H1 (cell line): ENCODE measurements at regions not wholly inside any gene's neighbourhood (a gene's known extent, or its start where the extent isn't known, plus 50 kb on each side); places are given as distances from the start of the nearest gene placed in this dataset.

Experiments used
- EZH2 ChIP-seq: fragments of 200-600 bp; sonication (generic); IDR thresholded peaks from 2 replicates; pipeline ENCODE4 v1.7.1; 2012; ENCODE audit warnings: low read depth, mild to moderate bottlenecking, moderate library complexity, low read length, inconsistent platforms; ENCODE audit not compliant: severe bottlenecking
- KDM5A ChIP-seq: fragments of 200-600 bp; IDR thresholded peaks from 2 replicates; pipeline ENCODE4 v1.7.1; 2012; ENCODE audit warnings: mild to moderate bottlenecking, low read length, inconsistent platforms, mixed read lengths
- POLR2A ChIP-seq, 2 experiments: IDR thresholded peaks; 1 replicate in 1 of 2; 2 replicates in 1 of 2; pipeline ENCODE4 v1.6.1; 2011; ENCODE audit warnings: low read depth in 2 of 2, low read length in 2 of 2, mild to moderate bottlenecking in 2 of 2; ENCODE audit errors: control extremely low read depth in 1 of 2
- SIN3A ChIP-seq, 2 experiments: IDR thresholded peaks in 1 of 2; conservative IDR thresholded peaks in 1 of 2; 2 replicates each; pipeline ENCODE4 v1.6.1; 2011 to 2012; ENCODE audit warnings: low read length in 2 of 2, improper control_type of control experiment in 1 of 2, low read depth in 1 of 2, mild to moderate bottlenecking in 1 of 2
- SP1 ChIP-seq: IDR thresholded peaks from 2 replicates; pipeline ENCODE4 v1.6.1; 2011; ENCODE audit warnings: low read depth, low read length
- SUZ12 ChIP-seq: fragments of 200-600 bp; sonication (generic); IDR thresholded peaks from 2 replicates; pipeline ENCODE4 v1.6.1; 2012; ENCODE audit warnings: mild to moderate bottlenecking, inconsistent platforms, low read length, moderate library complexity, mixed read lengths
- TF ChIP-seq, protein P1 (sequence below), 3 experiments: IDR thresholded peaks; 1 replicate in 2 of 3; 2 replicates in 1 of 3; pipeline versions ENCODE4 v1.5.1 to v1.6.1; 2011; ENCODE audit warnings: low read length in 3 of 3, mild to moderate bottlenecking in 3 of 3, inconsistent platforms in 2 of 3, low read depth in 1 of 3, moderate library complexity in 1 of 3; ENCODE audit not compliant: insufficient read depth in 1 of 3; ENCODE audit errors: control extremely low read depth in 1 of 3
- TF ChIP-seq, protein P2 (sequence below): IDR thresholded peaks from 2 replicates; pipeline ENCODE4 v1.6.1; 2011; ENCODE audit warnings: low read length, improper control_type of control experiment

DNA sequence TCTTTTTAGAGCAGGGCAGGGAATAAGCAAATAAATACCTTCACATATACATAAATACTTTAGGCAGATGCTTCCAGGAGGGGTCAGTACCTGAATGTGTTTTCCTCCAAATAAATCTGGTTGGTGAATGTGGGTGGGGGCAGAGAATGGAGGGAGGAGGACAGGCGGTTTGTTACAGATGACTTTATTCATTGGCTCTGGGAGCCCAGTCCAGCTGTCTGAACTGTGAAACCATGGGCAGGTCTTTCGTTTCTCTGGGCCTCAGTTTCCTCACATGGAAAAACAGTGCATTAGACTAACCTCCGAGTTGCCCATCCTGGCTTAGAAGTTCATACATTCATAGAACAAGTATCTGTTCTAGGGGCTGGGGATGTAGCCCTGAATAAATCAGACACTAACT, 124.6 kb downstream of the IER5 start:
- TF ChIP-seq SIN3A (conservative IDR thresholded peaks at IDR 0.05 in 1 of 2, IDR thresholded peaks at IDR 0.05 in 1 of 2; ENCODE audit: low read depth in 1 of 2, low read length in 2 of 2) (no peak), SP1 (no peak), SUZ12 (no peak), EZH2 (no peak), POLR2A (IDR thresholded peaks at IDR 0.05; ENCODE audit: control extremely low read depth in 1 of 2, low read depth in 2 of 2, low read length in 2 of 2) (no peak), KDM5A (no peak)
- TF ChIP-seq, protein P1, sequence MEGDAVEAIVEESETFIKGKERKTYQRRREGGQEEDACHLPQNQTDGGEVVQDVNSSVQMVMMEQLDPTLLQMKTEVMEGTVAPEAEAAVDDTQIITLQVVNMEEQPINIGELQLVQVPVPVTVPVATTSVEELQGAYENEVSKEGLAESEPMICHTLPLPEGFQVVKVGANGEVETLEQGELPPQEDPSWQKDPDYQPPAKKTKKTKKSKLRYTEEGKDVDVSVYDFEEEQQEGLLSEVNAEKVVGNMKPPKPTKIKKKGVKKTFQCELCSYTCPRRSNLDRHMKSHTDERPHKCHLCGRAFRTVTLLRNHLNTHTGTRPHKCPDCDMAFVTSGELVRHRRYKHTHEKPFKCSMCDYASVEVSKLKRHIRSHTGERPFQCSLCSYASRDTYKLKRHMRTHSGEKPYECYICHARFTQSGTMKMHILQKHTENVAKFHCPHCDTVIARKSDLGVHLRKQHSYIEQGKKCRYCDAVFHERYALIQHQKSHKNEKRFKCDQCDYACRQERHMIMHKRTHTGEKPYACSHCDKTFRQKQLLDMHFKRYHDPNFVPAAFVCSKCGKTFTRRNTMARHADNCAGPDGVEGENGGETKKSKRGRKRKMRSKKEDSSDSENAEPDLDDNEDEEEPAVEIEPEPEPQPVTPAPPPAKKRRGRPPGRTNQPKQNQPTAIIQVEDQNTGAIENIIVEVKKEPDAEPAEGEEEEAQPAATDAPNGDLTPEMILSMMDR (IDR thresholded peaks at IDR 0.05; ENCODE audit: control extremely low read depth in 1 of 3, insufficient read depth in 1 of 3, low read depth in 1 of 3, low read length in 3 of 3): no peak
- TF ChIP-seq, protein P2, sequence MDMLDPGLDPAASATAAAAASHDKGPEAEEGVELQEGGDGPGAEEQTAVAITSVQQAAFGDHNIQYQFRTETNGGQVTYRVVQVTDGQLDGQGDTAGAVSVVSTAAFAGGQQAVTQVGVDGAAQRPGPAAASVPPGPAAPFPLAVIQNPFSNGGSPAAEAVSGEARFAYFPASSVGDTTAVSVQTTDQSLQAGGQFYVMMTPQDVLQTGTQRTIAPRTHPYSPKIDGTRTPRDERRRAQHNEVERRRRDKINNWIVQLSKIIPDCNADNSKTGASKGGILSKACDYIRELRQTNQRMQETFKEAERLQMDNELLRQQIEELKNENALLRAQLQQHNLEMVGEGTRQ: no peak
